ENCODE measurements at regions not wholly inside any gene's neighbourhood (a gene's known extent, or its start where the extent isn't known, plus 50 kb on each side); places are given as distances from the start of the nearest gene placed in this dataset.
"Not testable (repeated sequence)": the region's sequence is repeated elsewhere in the genome, so short reads cannot be mapped to it uniquely, and the experiment has no call there.

- H3K27me3 ChIP-seq (ENCODE audit: insufficient read depth, low read depth, severe bottlenecking), result no peaks in the 10 kb centered on the region
- no peak for TF ChIP-seq CTCF (IDR thresholded peaks at IDR 0.05; ENCODE audit: low read depth, low read length)
- H3K36me3 ChIP-seq, result no peaks in the 10 kb centered on the region
- H3K4me3 ChIP-seq (ENCODE audit: low read depth, low read length), result no peak overlapping the region
- H3K27ac ChIP-seq, result no peak overlapping the region
- DNase-seq, result no peak
- H3K9me3 ChIP-seq (ENCODE audit: severe bottlenecking), result peaks cover 2% of the 10 kb centered on the region
Observed at GRCh38 chr6:131431718-131432117, 141.3 kb upstream of the ARG1 start.

- H3K9me3 ChIP-seq (ENCODE audit: severe bottlenecking), result no peaks in the 10 kb centered on the region
- TF ChIP-seq CTCF (IDR thresholded peaks at IDR 0.05; ENCODE audit: low read depth, low read length), result no peak
- no peak for DNase-seq
- no peak overlapping the region for H3K4me3 ChIP-seq (ENCODE audit: low read depth, low read length)
- H3K36me3 ChIP-seq, result no peaks in the 10 kb centered on the region
- no peak overlapping the region for H3K27ac ChIP-seq
- no peaks in the 10 kb centered on the region for H3K27me3 ChIP-seq (ENCODE audit: insufficient read depth, low read depth, severe bottlenecking)
Observed at GRCh38 chr6:131433927-131434326, 139.1 kb upstream of the ARG1 start.

GRCh38 chr6:131436358-131436757 is 136.7 kb upstream of the ARG1 start:
- Histone ChIP-seq H3K4me3 (ENCODE audit: low read depth, low read length) (no peak overlapping the region), H3K27ac (no peak overlapping the region), H3K36me3 (no peaks in the 10 kb centered on the region), H3K27me3 (ENCODE audit: insufficient read depth, low read depth, severe bottlenecking) (no peaks in the 10 kb centered on the region), H3K9me3 (ENCODE audit: severe bottlenecking) (no peaks in the 10 kb centered on the region)
- DNase-seq, result no peak
- TF ChIP-seq CTCF (IDR thresholded peaks at IDR 0.05; ENCODE audit: low read depth, low read length), result no peak

- Histone ChIP-seq H3K27me3 (ENCODE audit: insufficient read depth, low read depth, severe bottlenecking) (no peaks in the 10 kb centered on the region), H3K4me3 (ENCODE audit: low read depth, low read length) (no peak overlapping the region), H3K9me3 (ENCODE audit: severe bottlenecking) (no peaks in the 10 kb centered on the region), H3K36me3 (no peaks in the 10 kb centered on the region), H3K27ac (no peak overlapping the region)
- no peak for DNase-seq
- TF ChIP-seq CTCF (IDR thresholded peaks at IDR 0.05; ENCODE audit: low read depth, low read length), result no peak
Observed at GRCh38 chr6:131443014-131443413, 130.0 kb upstream of the ARG1 start.

- Histone ChIP-seq H3K4me3 (ENCODE audit: low read depth, low read length) (no peak overlapping the region), H3K9me3 (ENCODE audit: severe bottlenecking) (no peaks in the 10 kb centered on the region), H3K27me3 (ENCODE audit: insufficient read depth, low read depth, severe bottlenecking) (no peaks in the 10 kb centered on the region), H3K27ac (no peak overlapping the region), H3K36me3 (no peaks in the 10 kb centered on the region)
- no peak for DNase-seq
- no peak for TF ChIP-seq CTCF (IDR thresholded peaks at IDR 0.05; ENCODE audit: low read depth, low read length)
Observed at GRCh38 chr6:131443514-131443913, 129.5 kb upstream of the ARG1 start.

GRCh38 chr6:131445356-131445755 is 127.7 kb upstream of the ARG1 start:
- not testable (repeated sequence) for H3K36me3 ChIP-seq; H3K9me3 ChIP-seq (ENCODE audit: severe bottlenecking); H3K27me3 ChIP-seq (ENCODE audit: insufficient read depth, low read depth, severe bottlenecking); H3K4me3 ChIP-seq (ENCODE audit: low read depth, low read length); H3K27ac ChIP-seq; DNase-seq
